NCI-H1105 (cell line): ENCODE measurements at regions not wholly inside any gene's neighbourhood (a gene's known extent, or its start where the extent isn't known, plus 50 kb on each side); places are given as distances from the start of the nearest gene placed in this dataset.

Experiments
- DNase-seq: peaks from one replicate; lab custom pipeline; 2025; lab: John Stamatoyannopoulos, UW

- DNase-seq: no peak
Observed at GRCh38 chr11:130776061-130776419, 140.2 kb downstream of the SNX19 start.

DNA sequence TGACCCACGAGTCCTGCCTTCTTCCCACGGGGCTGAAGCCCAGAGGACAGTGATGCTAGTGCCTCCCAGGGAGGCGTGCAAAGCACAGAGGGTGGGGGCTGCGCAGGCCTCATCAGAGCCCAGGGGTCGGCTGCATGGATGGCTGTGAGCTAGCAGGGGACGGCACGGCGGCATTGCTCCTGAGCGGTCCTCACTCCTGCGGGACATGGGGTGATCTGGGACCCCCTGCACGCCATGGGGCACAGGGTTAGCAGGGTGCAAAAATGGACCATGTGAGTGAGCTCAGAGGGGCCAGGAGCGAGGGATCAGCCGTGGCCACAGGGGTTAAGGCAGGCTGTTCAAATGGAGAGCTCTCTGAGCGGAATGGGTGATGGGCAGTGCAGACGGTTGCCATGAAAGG is 138.3 kb downstream of the SNX19 start:
- no peak for DNase-seq

DNA sequence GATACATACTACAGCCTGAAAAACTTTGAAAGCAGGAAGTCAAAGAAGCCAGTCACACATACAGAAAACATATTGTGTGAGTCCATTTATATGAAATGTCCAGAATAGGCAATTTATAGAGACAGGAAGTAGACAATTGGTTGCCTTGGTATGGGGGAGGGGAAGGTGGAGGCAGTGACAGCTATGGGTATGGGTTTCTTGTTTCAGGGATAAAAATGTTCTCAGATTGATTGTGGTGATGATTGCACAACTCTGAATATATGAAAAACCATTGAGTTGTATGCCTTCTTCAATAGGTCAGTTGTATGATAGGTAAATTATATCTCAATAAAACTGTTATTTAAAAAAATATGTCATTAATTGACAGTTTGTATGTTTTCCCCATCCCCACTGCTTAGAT is 137.6 kb downstream of the SNX19 start:
- no peak for DNase-seq

DNA sequence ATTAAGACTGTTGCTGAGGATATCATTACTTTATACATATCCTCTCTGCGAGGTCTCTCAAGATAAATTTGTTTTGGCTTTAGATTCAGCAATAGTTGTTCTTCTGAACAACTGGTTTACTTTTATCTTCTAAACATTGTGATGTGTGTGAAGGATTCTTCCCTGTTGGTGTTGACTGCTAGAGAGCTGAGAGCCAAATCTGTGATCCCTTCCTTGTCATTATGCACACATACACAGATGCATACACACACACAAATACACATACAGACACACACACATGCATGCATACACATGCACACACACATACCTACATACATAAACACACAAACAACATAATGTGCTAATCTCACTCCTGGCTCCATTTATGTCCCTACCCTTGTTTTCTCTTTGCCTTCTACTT is 137.0 kb downstream of the SNX19 start:
- DNase-seq: no peak

- no peak for DNase-seq
Observed at GRCh38 chr11:130779943-130780342, 136.3 kb downstream of the SNX19 start.

- DNase-seq: no peak
Observed at GRCh38 chr11:130780437-130780836, 135.8 kb downstream of the SNX19 start.

DNA sequence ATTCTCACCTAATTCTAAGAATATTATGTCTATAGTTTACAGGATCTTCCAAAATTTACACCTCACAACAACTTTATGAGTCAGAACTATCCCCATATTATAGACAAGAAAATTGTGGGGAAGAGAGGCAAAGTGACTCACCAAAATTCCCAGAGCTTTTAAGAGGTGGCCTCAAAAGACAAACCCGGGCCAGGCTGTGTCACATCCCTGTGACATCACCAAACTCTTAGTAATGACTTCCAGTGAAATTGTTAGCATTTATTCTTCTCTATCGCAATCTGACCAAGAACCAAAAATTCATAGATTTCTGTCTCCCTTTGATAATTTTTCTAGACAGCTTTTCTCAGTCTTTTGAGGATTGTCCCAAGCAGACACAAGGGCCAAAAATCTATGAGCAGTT is 134.3 kb downstream of the SNX19 start:
- DNase-seq: no peak

- DNase-seq: no peak
Observed at GRCh38 chr11:130782361-130783222, 133.7 kb downstream of the SNX19 start.

DNA sequence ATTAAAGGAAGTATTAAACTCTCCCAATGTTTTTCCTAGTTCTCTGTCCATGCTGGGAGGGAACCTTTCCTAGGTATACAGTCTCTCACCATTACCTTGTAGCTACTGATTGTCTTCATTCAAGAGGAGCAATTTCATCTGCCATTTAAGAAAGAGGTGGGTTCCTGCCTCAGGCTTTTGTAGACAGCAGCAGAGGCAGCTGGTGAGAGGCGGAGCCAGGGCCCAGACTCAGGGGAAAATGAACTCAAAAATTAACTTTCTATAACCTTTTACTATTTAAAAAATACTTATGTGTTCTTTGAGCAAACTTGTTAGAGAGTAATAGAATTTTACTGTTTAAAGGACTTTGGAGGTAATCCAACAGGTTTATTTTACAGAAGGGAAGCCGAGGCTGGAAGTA is 133.0 kb downstream of the SNX19 start:
- DNase-seq: no peak

DNA sequence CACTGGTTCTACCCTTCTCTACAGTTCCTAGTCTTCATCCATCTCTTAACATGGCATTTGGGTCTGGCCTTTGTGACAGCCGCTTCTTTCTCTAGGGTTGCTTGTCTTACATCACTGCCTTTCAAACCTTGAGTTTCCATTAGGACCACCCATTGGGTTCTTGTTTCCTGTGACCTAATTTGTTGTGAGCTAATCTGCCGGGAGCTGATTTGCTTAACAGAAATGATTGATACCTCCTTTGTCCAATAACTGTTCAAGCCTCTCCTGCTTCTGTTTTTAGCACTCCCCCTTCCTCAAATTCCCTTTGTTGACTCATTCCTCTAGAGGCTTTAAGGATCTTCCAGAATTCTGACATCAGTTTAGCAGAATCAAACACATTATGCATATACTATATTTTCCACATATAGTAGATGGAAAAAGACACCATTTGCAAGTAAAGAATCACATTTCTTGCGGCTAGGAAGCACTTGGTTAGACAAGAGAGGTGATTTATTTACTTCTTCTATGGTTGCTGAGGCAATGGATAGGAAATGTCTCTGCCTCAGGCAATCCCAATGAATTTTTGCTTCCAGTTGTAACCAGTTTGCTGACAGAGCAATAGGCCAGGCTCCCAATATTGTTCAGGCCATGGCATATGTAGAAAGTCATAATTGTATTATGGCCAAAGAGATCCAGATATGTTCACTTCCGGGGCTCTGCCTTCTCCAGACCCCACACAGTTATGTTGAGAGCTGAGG is 130.7 kb downstream of the SNX19 start:
- DNase-seq: no peak

DNA sequence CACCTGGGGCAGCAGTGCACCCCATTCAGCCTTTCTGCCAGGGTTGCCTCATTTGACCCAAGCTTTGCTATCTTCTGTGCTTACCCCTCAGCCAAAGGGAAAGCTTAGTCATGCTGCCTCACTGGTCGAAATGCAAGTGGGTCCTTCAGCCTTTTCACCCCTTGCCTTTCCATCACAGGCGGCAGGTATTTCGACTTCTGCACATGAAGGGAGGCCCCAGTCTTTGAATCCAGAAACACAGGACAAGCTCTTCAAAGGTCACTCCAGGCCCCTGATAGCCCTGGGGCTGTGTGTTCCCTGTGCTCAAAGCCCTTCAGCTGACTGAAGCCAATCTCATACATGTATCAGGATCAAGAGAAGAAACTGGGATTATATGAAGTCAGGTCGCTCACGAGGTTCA is 129.7 kb downstream of the SNX19 start:
- no peak for DNase-seq

DNA sequence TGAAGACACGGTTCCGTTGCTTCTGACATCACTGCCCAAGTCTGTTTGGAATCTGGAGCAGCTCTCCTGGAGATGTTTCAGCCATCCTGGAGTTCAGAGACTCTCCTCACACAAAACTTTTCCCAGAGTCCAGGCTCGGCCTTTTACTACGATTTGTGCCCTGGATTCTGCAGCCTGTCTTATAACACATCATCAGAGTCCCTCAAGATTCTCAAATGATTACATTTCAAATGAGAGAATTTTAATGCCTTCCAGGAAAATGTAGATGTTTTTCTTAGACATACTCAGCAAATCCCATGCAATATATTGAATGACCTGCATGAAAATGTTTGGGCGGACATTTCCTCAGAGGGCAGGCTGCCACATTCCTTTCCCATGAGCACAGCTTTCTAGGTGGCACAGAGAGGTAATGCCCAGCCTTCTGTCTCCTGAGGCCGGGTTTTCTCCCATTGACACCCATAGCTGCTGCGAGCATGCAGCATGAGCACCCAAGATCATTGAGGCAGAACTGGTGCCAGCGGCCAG is 129.1 kb downstream of the SNX19 start:
- DNase-seq: no peak

DNA sequence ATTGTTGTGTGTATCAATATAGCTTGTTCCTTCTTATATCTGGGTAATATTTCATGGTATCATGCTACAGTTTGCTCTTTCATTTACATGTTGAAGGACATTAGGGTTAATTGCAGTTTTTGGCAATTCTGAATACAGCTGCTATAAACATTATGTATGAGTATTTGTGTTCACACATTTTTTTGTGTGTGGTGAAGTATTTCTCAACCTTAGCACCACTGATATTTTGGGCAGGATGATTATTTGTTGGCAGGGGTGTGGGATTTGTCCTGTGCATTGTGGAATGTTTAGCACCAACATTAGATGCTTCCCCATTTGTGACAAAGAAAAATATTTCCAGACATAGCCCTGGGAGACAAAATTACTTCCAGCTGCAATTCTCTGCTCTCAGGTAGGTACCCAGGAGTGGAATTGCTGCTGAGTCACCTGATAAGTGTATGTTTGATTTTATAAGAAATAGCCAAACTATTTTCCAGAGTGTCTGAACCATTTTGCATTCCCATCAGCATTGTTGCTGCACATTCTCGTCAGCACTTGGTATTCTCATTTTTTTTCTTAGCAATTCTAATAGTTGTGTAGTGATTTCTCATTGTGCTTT is 128.2 kb downstream of the SNX19 start:
- DNase-seq: no peak

GRCh38 chr11:130789056-130789640 is 127.1 kb downstream of the SNX19 start:
- DNase-seq: no peak

- no peak for DNase-seq
Observed at GRCh38 chr11:130790689-130791088, 125.6 kb downstream of the SNX19 start.

DNA sequence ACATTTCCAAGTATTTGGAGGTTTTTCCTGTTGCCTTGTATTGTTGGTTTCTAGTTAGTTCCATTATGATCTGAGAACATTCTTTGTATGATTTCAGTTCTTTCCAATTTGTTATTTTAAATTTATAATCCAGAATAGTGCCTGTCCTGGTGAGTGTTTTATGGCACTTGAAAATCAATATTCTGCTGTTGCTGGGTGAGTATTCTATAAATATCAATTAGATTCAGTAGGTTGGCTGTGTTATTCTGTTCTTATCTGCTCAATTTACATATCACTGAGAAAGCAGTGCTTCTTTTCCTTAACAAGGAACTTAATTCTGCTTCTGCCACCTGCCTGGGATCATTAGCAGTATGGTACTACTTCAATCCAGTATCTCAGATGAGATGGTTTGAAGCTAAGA is 123.5 kb downstream of the SNX19 start:
- DNase-seq: no peak

DNA sequence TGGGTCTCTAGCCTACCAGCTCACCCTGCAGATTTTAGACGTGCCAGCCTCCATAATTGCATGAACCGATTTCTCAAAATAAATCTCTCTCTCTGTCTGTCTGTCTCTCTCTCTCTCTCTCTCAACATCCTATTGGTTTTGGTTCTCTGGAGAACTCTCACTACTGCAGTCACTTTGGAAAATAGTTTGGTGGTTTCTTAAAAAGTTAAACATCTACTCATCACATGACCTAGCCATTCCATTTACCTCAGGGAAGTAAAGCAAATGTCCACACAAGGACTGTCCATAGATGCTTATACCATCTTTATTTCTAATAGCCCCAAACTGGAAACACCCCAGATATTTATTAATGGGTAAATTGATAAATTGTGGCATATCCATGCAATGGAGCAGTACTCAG is 119.5 kb downstream of the SNX19 start:
- no peak for DNase-seq

- no peak for DNase-seq
Observed at GRCh38 chr11:130798280-130798679, 118.0 kb downstream of the SNX19 start.

DNA sequence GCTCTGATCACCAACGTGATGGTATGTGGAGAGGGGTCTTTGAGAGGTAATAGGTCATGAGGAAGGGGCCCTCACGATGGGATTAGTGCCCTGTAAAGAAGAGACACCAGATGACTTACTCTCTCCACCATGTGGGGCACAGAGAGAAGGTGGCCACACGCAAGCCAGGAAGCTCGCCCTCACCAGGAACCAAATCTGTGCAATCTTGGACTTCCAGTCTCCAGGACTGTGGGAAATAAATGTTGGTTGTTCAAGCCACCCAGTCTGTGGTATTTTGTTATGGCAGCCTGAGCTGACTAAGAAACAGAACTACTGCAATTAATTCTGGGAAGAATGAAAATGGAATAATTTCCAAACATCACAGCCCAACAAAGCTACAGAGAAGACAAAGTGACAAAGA is 117.5 kb downstream of the SNX19 start:
- no peak for DNase-seq

DNA sequence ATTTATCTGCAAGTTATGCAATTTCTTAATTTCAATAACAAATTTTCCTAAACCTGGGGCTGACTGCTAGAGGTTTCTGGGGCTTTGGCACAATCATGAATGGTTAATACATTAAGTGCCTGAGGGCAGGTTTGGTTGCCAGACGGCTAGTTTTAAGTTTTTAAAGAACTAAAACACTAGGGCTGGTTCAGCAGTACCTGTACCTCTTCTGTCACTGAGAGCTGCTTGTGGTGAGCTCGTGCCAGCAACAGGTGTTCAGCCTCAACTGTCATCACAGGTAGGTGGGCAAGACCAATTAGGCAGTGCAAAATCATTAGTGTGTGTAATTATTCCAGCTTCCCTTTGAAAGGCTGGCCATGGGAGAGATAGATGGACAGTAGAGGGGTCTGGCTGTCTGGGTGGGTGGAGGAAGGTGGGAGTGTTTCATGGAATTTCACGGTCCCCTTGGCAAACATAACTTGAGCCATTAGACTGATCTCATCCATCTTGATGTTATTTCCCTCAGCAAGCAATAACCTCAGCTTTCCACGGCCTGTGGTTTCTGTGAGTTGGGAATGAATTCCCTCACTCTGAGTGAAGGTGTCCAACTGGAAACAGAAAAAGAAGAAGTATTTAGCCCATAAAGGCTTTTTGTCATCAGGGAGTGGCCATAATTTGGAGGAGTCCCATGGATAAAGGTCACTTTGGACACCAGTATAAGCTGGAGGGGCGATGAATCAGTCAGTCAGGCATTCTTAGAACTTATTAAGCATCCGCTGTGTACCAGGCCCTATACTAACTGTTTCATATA is 114.8 kb downstream of the SNX19 start:
- no peak for DNase-seq

DNA sequence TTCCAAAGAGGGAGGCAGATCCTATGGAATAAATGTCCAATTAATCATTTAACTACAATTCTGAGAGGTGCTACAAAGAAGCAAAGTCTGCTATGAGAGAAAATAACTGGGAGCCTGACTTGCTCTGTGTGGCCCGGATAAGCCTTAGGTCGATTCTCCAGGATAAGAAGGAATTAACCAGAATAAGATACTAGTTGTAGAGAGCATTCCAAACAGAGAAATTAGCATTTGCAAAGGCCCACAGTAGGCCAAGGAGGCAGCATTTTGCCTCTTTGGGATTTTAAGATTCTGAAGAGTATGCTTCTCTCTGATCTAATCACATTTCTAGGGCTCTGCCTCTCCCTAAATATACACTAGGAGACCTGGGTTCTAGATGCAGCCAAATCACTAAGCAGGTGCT is 113.7 kb downstream of the SNX19 start:
- DNase-seq: no peak
